Occipital lobe (tissue), 1 donor: ENCODE measurements at regions not wholly inside any gene's neighbourhood (a gene's known extent, or its start where the extent isn't known, plus 50 kb on each side); places are given as distances from the start of the nearest gene placed in this dataset.
A peak's percentile ranks its signal among the peaks of the same experiment; 100 is the strongest.

ENCODE experiments used
- DNase-seq: peaks from one replicate; lab custom pipeline; 2025; lab: John Stamatoyannopoulos, UW

GRCh38 chr12:126558219-126558618, 1493.0 kb downstream of the AACS start:
- no peak for DNase-seq

GRCh38 chr12:126558810-126559209, 1493.6 kb downstream of the AACS start:
- DNase-seq = no peak

- no peak for DNase-seq
Observed at GRCh38 chr12:126567016-126567415, 1501.8 kb downstream of the AACS start.

- DNase-seq = no peak
Observed at GRCh38 chr12:126569706-126570105, 1504.5 kb downstream of the AACS start.

GRCh38 chr12:126570566-126570965, 1505.3 kb downstream of the AACS start:
- no peak for DNase-seq

GRCh38 chr12:126572170-126572569, 1506.9 kb downstream of the AACS start:
- no peak for DNase-seq

GRCh38 chr12:126581655-126582054, 1516.4 kb downstream of the AACS start:
- peak; percentile 0 for DNase-seq

GRCh38 chr12:126582231-126582630, 1517.0 kb downstream of the AACS start:
- DNase-seq = no peak

- DNase-seq = peak; percentile 1
Observed at GRCh38 chr12:126588586-126589249, 1523.5 kb downstream of the AACS start.

GRCh38 chr12:126591533-126591932, 1526.3 kb downstream of the AACS start:
- no peak for DNase-seq

- DNase-seq = no peak
Observed at GRCh38 chr12:126601184-126602170, 1536.2 kb downstream of the AACS start.

- DNase-seq = no peak
Observed at GRCh38 chr12:126602612-126603011, 1537.4 kb downstream of the AACS start.

- DNase-seq = no peak
Observed at GRCh38 chr12:126607157-126607556, 1541.9 kb downstream of the AACS start.

GRCh38 chr12:126607867-126608266, 1542.6 kb downstream of the AACS start:
- DNase-seq = no peak

GRCh38 chr12:126608607-126609175, 1543.5 kb downstream of the AACS start:
- no peak for DNase-seq

- no peak for DNase-seq
Observed at GRCh38 chr12:126616441-126616840, 1551.2 kb downstream of the AACS start.

GRCh38 chr12:126617312-126617711, 1552.1 kb downstream of the AACS start:
- no peak for DNase-seq

GRCh38 chr12:126627596-126627995, 1562.4 kb downstream of the AACS start:
- DNase-seq = no peak

- no peak for DNase-seq
Observed at GRCh38 chr12:126636821-126637220, 1571.6 kb downstream of the AACS start.

GRCh38 chr12:126644236-126645020, 1579.2 kb downstream of the AACS start:
- no peak for DNase-seq

- DNase-seq = no peak
Observed at GRCh38 chr12:126648074-126648473, 1582.8 kb downstream of the AACS start.
